GM23338 (cell line): ENCODE measurements at regions not wholly inside any gene's neighbourhood (a gene's known extent, or its start where the extent isn't known, plus 50 kb on each side); places are given as distances from the start of the nearest gene placed in this dataset.

Experiments used
- ATAC-seq: fragments of 200-7000 bp; cut with Tn5 transposase; 3 replicates; pipeline ENCODE4 v1.9.1; 2020
- DNase-seq: peaks from one replicate; pipeline ENCODE4 v3.0.0-alpha.2; 2015; ENCODE audit warnings: low spot score
- H2AFZ ChIP-seq: fragments of 200-600 bp; sonication (generic); 2 replicates; pipeline ENCODE4 v1.8.0; 2016; ENCODE audit warnings: antibody characterized with exemption, mild to moderate bottlenecking, moderate library complexity
- H3F3A ChIP-seq: fragments of 200-600 bp; sonication (generic); replicated peaks from 2 replicates; pipeline ENCODE4 v1.8.0; 2017; ENCODE audit warnings: antibody characterized with exemption, mixed run types, low read depth
- H3K27ac ChIP-seq: fragments of 200-600 bp; sonication (generic); 2 replicates; pipeline ENCODE4 v1.6.1; 2016; ENCODE audit warnings: low read depth
- H3K27me3 ChIP-seq: fragments of 200-600 bp; sonication (generic); 2 replicates; pipeline ENCODE4 v1.8.0; 2016; ENCODE audit warnings: mild to moderate bottlenecking, mixed run types, moderate library complexity; ENCODE audit not compliant: insufficient read depth
- H3K36me3 ChIP-seq: fragments of 200-600 bp; sonication (generic); 2 replicates; pipeline ENCODE4 v1.8.0; 2016; ENCODE audit warnings: mild to moderate bottlenecking; ENCODE audit not compliant: insufficient read depth
- H3K4me1 ChIP-seq: fragments of 200-600 bp; sonication (generic); 2 replicates; pipeline ENCODE4 v1.8.0; 2016; ENCODE audit warnings: mild to moderate bottlenecking, moderate library complexity; ENCODE audit not compliant: insufficient read depth
- H3K4me2 ChIP-seq: fragments of 200-600 bp; sonication (generic); 2 replicates; pipeline ENCODE4 v1.7.1; 2017; ENCODE audit warnings: mixed run types
- H3K4me3 ChIP-seq: fragments of 200-600 bp; sonication (generic); 2 replicates; pipeline ENCODE4 v1.6.1; 2016; ENCODE audit warnings: mixed run types
- H3K79me2 ChIP-seq: fragments of 200-600 bp; sonication (generic); replicated peaks from 2 replicates; pipeline ENCODE4 v1.8.0; 2017; ENCODE audit warnings: mild to moderate bottlenecking; ENCODE audit not compliant: insufficient read depth
- H3K9me2 ChIP-seq: fragments of 200-600 bp; sonication (generic); 2 replicates; pipeline ENCODE4 v1.8.0; 2017; ENCODE audit not compliant: insufficient read depth
- H4K20me1 ChIP-seq: fragments of 200-600 bp; sonication (generic); replicated peaks from 2 replicates; pipeline ENCODE4 v1.8.0; 2017; ENCODE audit warnings: mild to moderate bottlenecking; ENCODE audit not compliant: insufficient read depth
- H3K27ac Mint-ChIP-seq: 2 replicates; pipeline ENCODE4 v1.8.0; 2020; ENCODE audit warnings: inconsistent platforms, mild to moderate bottlenecking, moderate library complexity, mixed read lengths
- H3K27me3 Mint-ChIP-seq: 3 replicates; pipeline ENCODE4 v1.8.0; 2022; ENCODE audit warnings: low read depth, mild to moderate bottlenecking, moderate library complexity, mixed read lengths, inconsistent platforms; ENCODE audit not compliant: insufficient read depth, poor library complexity
- H3K36me3 Mint-ChIP-seq: 3 replicates; pipeline ENCODE4 v1.8.0; 2021; ENCODE audit warnings: low read depth, mild to moderate bottlenecking, inconsistent platforms, moderate library complexity, mixed read lengths
- H3K4me1 Mint-ChIP-seq: 3 replicates; pipeline ENCODE4 v1.8.0; 2020; ENCODE audit warnings: mild to moderate bottlenecking, inconsistent platforms, mixed read lengths
- H3K4me3 Mint-ChIP-seq: 3 replicates; pipeline ENCODE4 v1.8.0; 2021; ENCODE audit warnings: moderate library complexity, mild to moderate bottlenecking, inconsistent platforms, mixed read lengths
- H3K9me3 Mint-ChIP-seq: 3 replicates; pipeline ENCODE4 v1.8.0; 2020; ENCODE audit warnings: moderate library complexity, mild to moderate bottlenecking, inconsistent platforms, mixed read lengths
- CREB1 ChIP-seq: fragments of 250-450 bp; sonication (Bioruptor Pico); IDR thresholded peaks from 2 replicates; pipeline ENCODE4 v1.5.0; 2020; ENCODE audit warnings: low read depth, mild to moderate bottlenecking, moderate library complexity
- CTCF ChIP-seq, 2 experiments: fragments of 200-600 bp in 1 of 2; sonication (generic) in 1 of 2; conservative IDR thresholded peaks; 2 replicates each; pipeline versions ENCODE4 v1.5.1 to v1.6.1; 2016 to 2017; ENCODE audit warnings: antibody characterized with exemption in 2 of 2, low read depth in 2 of 2, mild to moderate bottlenecking in 2 of 2, moderate library complexity in 1 of 2
- EZH2 ChIP-seq: fragments of 200-600 bp; sonication (generic); IDR thresholded peaks from one replicate; pipeline ENCODE4 v1.8.0; 2017; ENCODE audit warnings: antibody characterized with exemption, mild to moderate bottlenecking, low read depth; ENCODE audit not compliant: unreplicated experiment
- EZH2phosphoT487 ChIP-seq: fragments of 200-600 bp; sonication (generic); IDR thresholded peaks from one replicate; pipeline ENCODE4 v1.8.1; 2018; ENCODE audit warnings: antibody characterized with exemption; ENCODE audit not compliant: unreplicated experiment
- JUNB ChIP-seq: IDR thresholded peaks from one replicate; pipeline ENCODE4 v1.6.1; 2016; ENCODE audit warnings: antibody characterized with exemption; ENCODE audit not compliant: unreplicated experiment
- NANOG ChIP-seq: IDR thresholded peaks from 2 replicates; pipeline ENCODE4 v1.6.1; 2016; ENCODE audit warnings: antibody characterized with exemption, borderline replicate concordance
- POLR2AphosphoS5 ChIP-seq: IDR thresholded peaks from 2 replicates; pipeline ENCODE4 v1.6.1; 2016; ENCODE audit warnings: antibody characterized with exemption, low read depth
- REST ChIP-seq: IDR thresholded peaks from one replicate; pipeline ENCODE4 v1.6.1; 2018; ENCODE audit warnings: antibody characterized with exemption; ENCODE audit not compliant: unreplicated experiment
- STAT1 ChIP-seq: IDR thresholded peaks from one replicate; pipeline ENCODE4 v1.6.1; 2016; ENCODE audit warnings: antibody characterized with exemption; ENCODE audit not compliant: unreplicated experiment
- ZNF114 ChIP-seq: fragments of 250-450 bp; sonication (Bioruptor Pico); IDR thresholded peaks from 2 replicates; pipeline ENCODE4 v1.5.0; 2020; ENCODE audit warnings: mild to moderate bottlenecking, moderate library complexity
- ZNF331 ChIP-seq: fragments of 250-450 bp; sonication (Bioruptor Pico); IDR thresholded peaks from 2 replicates; pipeline ENCODE4 v1.5.0; 2020; ENCODE audit warnings: low read depth, mild to moderate bottlenecking, moderate library complexity
- ZNF462 ChIP-seq: fragments of 250-450 bp; sonication (Bioruptor Pico); IDR thresholded peaks from 2 replicates; pipeline ENCODE4 v1.5.0; 2020; ENCODE audit warnings: mild to moderate bottlenecking, moderate library complexity

GRCh38 chr4:114773339-114773738 lies 174.7 kb downstream of the UGT8 start:
- H4K20me1 ChIP-seq = no peaks in the 10 kb centered on the region
- H3F3A ChIP-seq = no peaks in the 10 kb centered on the region
- no peak overlapping the region for H3K4me3 Mint-ChIP-seq
- peaks cover 1% of the 10 kb centered on the region for H3K27me3 Mint-ChIP-seq
- no peak overlapping the region for H3K4me3 ChIP-seq
- no peak for DNase-seq
- H3K9me3 Mint-ChIP-seq = no peaks in the 10 kb centered on the region
- no peaks in the 10 kb centered on the region for H3K79me2 ChIP-seq
- no peaks in the 10 kb centered on the region for H3K36me3 ChIP-seq
- no peak overlapping the region for H3K27ac ChIP-seq
- no peak overlapping the region for H2AFZ ChIP-seq
- 0 out of 2 replicates have a peak, but pooled peaks cover 5% of the 10 kb centered on the region for H3K4me1 ChIP-seq
- H3K36me3 Mint-ChIP-seq = no peaks in the 10 kb centered on the region
- H3K9me2 ChIP-seq = peaks cover 1% of the 10 kb centered on the region; the same call in 1 of the 2 replicates
- H3K27ac Mint-ChIP-seq = no peak overlapping the region
- TF ChIP-seq NANOG (no peak), STAT1 (no peak), JUNB (no peak), ZNF114 (CRISPR knock-in tag) (no peak), CTCF (conservative IDR thresholded peaks at IDR 0.05; ENCODE audit: low read depth in 2 of 2) (no peak), EZH2phosphoT487 (no peak), ZNF462 (CRISPR knock-in tag) (no peak), REST (no peak), CREB1 (CRISPR knock-in tag) (no peak), EZH2 (no peak), ZNF331 (CRISPR knock-in tag) (no peak), POLR2AphosphoS5 (no peak)
- no peaks in the 10 kb centered on the region for H3K27me3 ChIP-seq
- H3K4me1 Mint-ChIP-seq = no peaks in the 10 kb centered on the region
- no peak for ATAC-seq
- H3K4me2 ChIP-seq = no peak overlapping the region
